CD8-positive, alpha-beta memory T cell (primary cell): ENCODE measurements at regions not wholly inside any gene's neighbourhood (a gene's known extent, or its start where the extent isn't known, plus 50 kb on each side); places are given as distances from the start of the nearest gene placed in this dataset.

Experiments
- CTCF ChIA-PET: fragments of 350-600 bp; sonication (Branson Sonifier 250); formaldehyde crosslinking; loops from one replicate; lab custom pipeline; 2021; ENCODE audit warnings: antibody characterized with exemption; lab: Charles Lee
- POLR2A ChIA-PET: fragments of 350-600 bp; sonication (Branson Sonifier 250); formaldehyde crosslinking; loops from one replicate; lab custom pipeline; 2021; ENCODE audit warnings: antibody characterized with exemption; lab: Charles Lee
- DNase-seq, 5 donors: peaks; one replicate each; pipeline versions ENCODE4 v3.0.0 to v3.0.0-alpha.2; 2020 to 2022; ENCODE audit warnings: mixed read lengths in 1 of 5
- H3K27ac ChIP-seq: one replicate; pipeline ENCODE4 v1.7.0; 2013; ENCODE audit warnings: low read depth, mild to moderate bottlenecking, low read length, moderate library complexity
- H3K27me3 ChIP-seq: 2 replicates; pipeline ENCODE4 v1.7.0; 2013; ENCODE audit warnings: low read length, mild to moderate bottlenecking; ENCODE audit not compliant: insufficient read depth, poor library complexity, severe bottlenecking
- H3K36me3 ChIP-seq: 2 replicates; pipeline ENCODE4 v1.7.0; 2013; ENCODE audit warnings: mild to moderate bottlenecking, low read length, moderate library complexity; ENCODE audit not compliant: insufficient read depth
- H3K4me1 ChIP-seq: 2 replicates; pipeline ENCODE4 v1.7.0; 2013; ENCODE audit warnings: mild to moderate bottlenecking, low read length, moderate library complexity; ENCODE audit not compliant: insufficient read depth
- H3K4me3 ChIP-seq: 2 replicates; pipeline ENCODE4 v1.7.0; 2013; ENCODE audit warnings: mild to moderate bottlenecking, low read length
- H3K9me3 ChIP-seq: 2 replicates; pipeline ENCODE4 v1.7.0; 2013; ENCODE audit warnings: mild to moderate bottlenecking, low read length
- H3K27ac Mint-ChIP-seq, 8 donors: one replicate each; pipeline ENCODE4 v1.8.0; 2020 to 2021; ENCODE audit warnings: mixed read lengths in 8 of 8, mild to moderate bottlenecking in 6 of 8, inconsistent platforms in 3 of 8, moderate library complexity in 3 of 8
- H3K27me3 Mint-ChIP-seq, 2 donors: one replicate each; pipeline ENCODE4 v1.8.0; 2020 to 2021; ENCODE audit warnings: mixed read lengths in 2 of 2, mild to moderate bottlenecking in 1 of 2, moderate library complexity in 1 of 2
- H3K36me3 Mint-ChIP-seq, 3 donors: one replicate each; pipeline ENCODE4 v1.8.0; 2020 to 2021; ENCODE audit warnings: mixed read lengths in 3 of 3, inconsistent platforms in 1 of 3, mild to moderate bottlenecking in 1 of 3
- H3K4me1 Mint-ChIP-seq, 3 donors: one replicate each; pipeline ENCODE4 v1.8.0; 2020 to 2021; ENCODE audit warnings: mixed read lengths in 3 of 3, inconsistent platforms in 1 of 3, mild to moderate bottlenecking in 1 of 3
- H3K4me3 Mint-ChIP-seq, 7 donors: one replicate each; pipeline ENCODE4 v1.8.0; 2020 to 2021; ENCODE audit warnings: mixed read lengths in 7 of 7, mild to moderate bottlenecking in 6 of 7, moderate library complexity in 4 of 7, inconsistent platforms in 2 of 7
- H3K9me3 Mint-ChIP-seq, 5 donors: one replicate each; pipeline ENCODE4 v1.8.0; 2020 to 2022; ENCODE audit warnings: mixed read lengths in 5 of 5, mild to moderate bottlenecking in 3 of 5, moderate library complexity in 2 of 5, inconsistent platforms in 1 of 5

GRCh38 chr9:72471096-72471495 lies 50.3 kb upstream of the TMC1 start:
- no peak overlapping the region for H3K4me3 Mint-ChIP-seq
- POLR2A ChIA-PET, result no interaction called here

GRCh38 chr9:72467766-72468738 lies 53.4 kb upstream of the TMC1 start:
- DNase-seq, result no peak
- Mint-ChIP-seq H3K4me1 (peaks cover 0 to 2% (median 1%) of the 10 kb centered on the region in 3 donors), H3K9me3 (no peaks in the 10 kb centered on the region), H3K27me3 (peaks cover 0 to 1% of the 10 kb centered on the region in 2 donors), H3K27ac (no peak overlapping the region), H3K4me3 (no peak overlapping the region), H3K36me3 (peaks cover 0 to 3% (median 0%) of the 10 kb centered on the region in 3 donors)
- Histone ChIP-seq H3K4me1 (no peaks in the 10 kb centered on the region), H3K27ac (no peak overlapping the region), H3K9me3 (no peaks in the 10 kb centered on the region), H3K36me3 (no peaks in the 10 kb centered on the region), H3K4me3 (no peak overlapping the region), H3K27me3 (no peaks in the 10 kb centered on the region)
- ChIA-PET POLR2A (no interaction called here), CTCF (no interaction called here)

More at GRCh38 chr9:72471096-72471495, 50.3 kb upstream of the TMC1 start:
- Mint-ChIP-seq H3K27ac (no peak overlapping the region), H3K36me3 (peaks cover 0 to 3% (median 0%) of the 10 kb centered on the region in 3 donors), H3K9me3 (no peaks in the 10 kb centered on the region), H3K4me1 (peaks cover 0 to 9% (median 0%) of the 10 kb centered on the region in 3 donors), H3K27me3 (peaks cover 0 to 1% of the 10 kb centered on the region in 2 donors)
- no peak for DNase-seq
- H3K27me3 ChIP-seq, result no peaks in the 10 kb centered on the region
- no peaks in the 10 kb centered on the region for H3K9me3 ChIP-seq
- no peak overlapping the region for H3K27ac ChIP-seq
- no peak overlapping the region for H3K4me3 ChIP-seq
- H3K4me1 ChIP-seq, result no peaks in the 10 kb centered on the region
- H3K36me3 ChIP-seq, result no peaks in the 10 kb centered on the region
- CTCF ChIA-PET, result interaction anchor here (0.7 kb wide), 1 partner anchor 30 kb away, joined by 4 read pairs; no protein-coding TSS in a partner anchor

GRCh38 chr9:72465593-72465984 lies 55.8 kb upstream of the TMC1 start:
- H3K4me3 Mint-ChIP-seq, result no peak overlapping the region
- POLR2A ChIA-PET, result no interaction called here
- Histone ChIP-seq H3K9me3 (no peaks in the 10 kb centered on the region), H3K4me1 (no peaks in the 10 kb centered on the region), H3K27ac (no peak overlapping the region), H3K36me3 (no peaks in the 10 kb centered on the region), H3K4me3 (no peak overlapping the region), H3K27me3 (no peaks in the 10 kb centered on the region)
- peaks cover 0 to 2% (median 0%) of the 10 kb centered on the region in 3 donors for H3K4me1 Mint-ChIP-seq
- H3K27me3 Mint-ChIP-seq, result peaks cover 0 to 1% of the 10 kb centered on the region in 2 donors
- H3K27ac Mint-ChIP-seq, result no peak overlapping the region
- no peak for DNase-seq
- CTCF ChIA-PET, result no interaction called here
- H3K9me3 Mint-ChIP-seq, result no peaks in the 10 kb centered on the region
- no peaks in the 10 kb centered on the region for H3K36me3 Mint-ChIP-seq

GRCh38 chr9:72464857-72465592 lies 56.4 kb upstream of the TMC1 start:
- Mint-ChIP-seq H3K4me1 (peaks cover 0 to 2% (median 0%) of the 10 kb centered on the region in 3 donors), H3K36me3 (no peaks in the 10 kb centered on the region), H3K27me3 (peaks cover 0 to 1% of the 10 kb centered on the region in 2 donors), H3K27ac (no peak overlapping the region), H3K4me3 (no peak overlapping the region), H3K9me3 (no peaks in the 10 kb centered on the region)
- Histone ChIP-seq H3K36me3 (no peaks in the 10 kb centered on the region), H3K27ac (no peak overlapping the region), H3K27me3 (no peaks in the 10 kb centered on the region), H3K4me3 (no peak overlapping the region), H3K9me3 (no peaks in the 10 kb centered on the region), H3K4me1 (no peaks in the 10 kb centered on the region)
- CTCF ChIA-PET, result no interaction called here
- POLR2A ChIA-PET, result interaction anchor here (0.6 kb wide), 1 partner anchor 124 kb away, joined by 6 read pairs; no protein-coding TSS in a partner anchor
- DNase-seq, result no peak

- no peaks in the 10 kb centered on the region for H3K27me3 Mint-ChIP-seq
- no peaks in the 10 kb centered on the region for H3K36me3 Mint-ChIP-seq
- DNase-seq, result no peak
- no peak overlapping the region for H3K4me3 Mint-ChIP-seq
- ChIA-PET POLR2A (no interaction called here), CTCF (no interaction called here)
- Histone ChIP-seq H3K27me3 (no peaks in the 10 kb centered on the region), H3K36me3 (no peaks in the 10 kb centered on the region), H3K4me1 (no peaks in the 10 kb centered on the region), H3K4me3 (no peak overlapping the region), H3K27ac (no peak overlapping the region), H3K9me3 (no peaks in the 10 kb centered on the region)
- H3K4me1 Mint-ChIP-seq, result peaks cover 13 to 19% (median 15%) of the 10 kb centered on the region in 3 donors
- no peak overlapping the region for H3K27ac Mint-ChIP-seq
- H3K9me3 Mint-ChIP-seq, result no peaks in the 10 kb centered on the region
Measured at GRCh38 chr9:72462340-72462739, 59.1 kb upstream of the TMC1 start.

- H3K4me3 Mint-ChIP-seq, result no peak overlapping the region
- CTCF ChIA-PET, result no interaction called here
- POLR2A ChIA-PET, result no interaction called here
Measured at GRCh38 chr9:72460342-72461312, 60.8 kb upstream of the TMC1 start.

GRCh38 chr9:72459308-72459707 lies 62.1 kb upstream of the TMC1 start:
- Mint-ChIP-seq H3K27ac (no peak overlapping the region), H3K27me3 (no peaks in the 10 kb centered on the region), H3K4me1 (peaks cover 12 to 19% (median 15%) of the 10 kb centered on the region in 3 donors), H3K36me3 (no peaks in the 10 kb centered on the region), H3K9me3 (no peaks in the 10 kb centered on the region), H3K4me3 (no peak overlapping the region)
- H3K27me3 ChIP-seq, result no peaks in the 10 kb centered on the region
- ChIA-PET POLR2A (interaction anchor here (0.6 kb wide), 1 partner anchor 45 kb away, joined by 3 read pairs; no protein-coding TSS in a partner anchor), CTCF (interaction anchor here (1.0 to 1.7 kb wide), 3 partner anchors 13 to 133 kb away, joined by 3 to 6 read pairs (median 4); no protein-coding TSS in a partner anchor)
- H3K27ac ChIP-seq, result no peak overlapping the region
- DNase-seq, result no peak
- no peak overlapping the region for H3K4me3 ChIP-seq
- H3K9me3 ChIP-seq, result no peaks in the 10 kb centered on the region
- no peaks in the 10 kb centered on the region for H3K36me3 ChIP-seq
- H3K4me1 ChIP-seq, result no peaks in the 10 kb centered on the region

More at GRCh38 chr9:72460342-72461312, 60.8 kb upstream of the TMC1 start:
- no peaks in the 10 kb centered on the region for H3K36me3 ChIP-seq
- no peaks in the 10 kb centered on the region for H3K4me1 ChIP-seq
- no peak for DNase-seq
- no peak overlapping the region for H3K27ac Mint-ChIP-seq
- H3K27me3 ChIP-seq, result no peaks in the 10 kb centered on the region
- no peaks in the 10 kb centered on the region for H3K9me3 ChIP-seq
- H3K4me3 ChIP-seq, result no peak overlapping the region
- H3K9me3 Mint-ChIP-seq, result no peaks in the 10 kb centered on the region
- no peaks in the 10 kb centered on the region for H3K27me3 Mint-ChIP-seq
- no peaks in the 10 kb centered on the region for H3K36me3 Mint-ChIP-seq
- peaks cover 13 to 19% (median 15%) of the 10 kb centered on the region in 3 donors for H3K4me1 Mint-ChIP-seq
- H3K27ac ChIP-seq, result no peak overlapping the region
